ENCODE measurements at regions not wholly inside any gene's neighbourhood (a gene's known extent, or its start where the extent isn't known, plus 50 kb on each side); places are given as distances from the start of the nearest gene placed in this dataset.
A peak's percentile ranks its signal among the peaks of the same experiment; 100 is the strongest.

GRCh38 chr13:68727165-68727564 is 1380.5 kb upstream of the ATXN8OS start:
- TF ChIP-seq MYC (IDR thresholded peaks at IDR 0.05; ENCODE audit: low read depth, low read length), result no peak
- TF ChIP-seq POLR2A (IDR thresholded peaks at IDR 0.05; ENCODE audit: extremely low read depth, insufficient read length), result no peak
- TF ChIP-seq MAX (IDR thresholded peaks at IDR 0.05; ENCODE audit: low read depth, low read length), result no peak
- no peak for TF ChIP-seq CTCF (IDR thresholded peaks at IDR 0.05; ENCODE audit: low read depth, low read length)
- H3K4me3 ChIP-seq (ENCODE audit: low read depth, low read length), result no peak overlapping the region
- DNase-seq (ENCODE audit: low read depth), result no peak

- no peak overlapping the region for H3K4me3 ChIP-seq (ENCODE audit: low read depth, low read length)
- no peak for TF ChIP-seq MAX (IDR thresholded peaks at IDR 0.05; ENCODE audit: low read depth, low read length)
- TF ChIP-seq CTCF (IDR thresholded peaks at IDR 0.05; ENCODE audit: low read depth, low read length), result no peak
- no peak for TF ChIP-seq POLR2A (IDR thresholded peaks at IDR 0.05; ENCODE audit: extremely low read depth, insufficient read length)
- TF ChIP-seq MYC (IDR thresholded peaks at IDR 0.05; ENCODE audit: low read depth, low read length), result no peak
- DNase-seq (ENCODE audit: low read depth), result peak; percentile 13
These were observed 1387.8 kb upstream of the ATXN8OS start for GRCh38 chr13:68719815-68720214.

DNA sequence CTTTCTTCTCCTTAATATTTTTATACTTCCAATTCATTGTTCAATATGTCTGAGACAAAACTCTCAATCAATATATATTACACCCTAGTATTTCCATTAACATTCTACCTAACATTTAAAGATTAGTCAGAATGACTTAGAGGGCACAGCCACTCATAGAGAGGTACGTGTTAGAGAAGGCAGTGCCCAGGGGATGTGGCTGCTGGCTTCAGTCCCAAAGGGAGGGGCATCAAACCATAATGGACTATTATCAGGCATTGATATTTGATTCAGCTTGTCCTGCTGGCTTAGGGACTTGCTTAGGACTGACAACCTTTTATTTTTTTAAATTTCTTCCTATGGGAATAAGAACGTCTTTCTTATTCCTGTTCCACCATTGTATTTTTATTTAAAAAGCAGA is 1392.0 kb upstream of the ATXN8OS start:
- no peak overlapping the region for H3K4me3 ChIP-seq (ENCODE audit: low read depth, low read length)
- no peak for TF ChIP-seq MYC (IDR thresholded peaks at IDR 0.05; ENCODE audit: low read depth, low read length)
- no peak for TF ChIP-seq CTCF (IDR thresholded peaks at IDR 0.05; ENCODE audit: low read depth, low read length)
- TF ChIP-seq MAX (IDR thresholded peaks at IDR 0.05; ENCODE audit: low read depth, low read length), result no peak
- TF ChIP-seq POLR2A (IDR thresholded peaks at IDR 0.05; ENCODE audit: extremely low read depth, insufficient read length), result no peak
- no peak for DNase-seq (ENCODE audit: low read depth)

- DNase-seq (ENCODE audit: low read depth), result no peak
- TF ChIP-seq POLR2A (IDR thresholded peaks at IDR 0.05; ENCODE audit: extremely low read depth, insufficient read length) (no peak), MAX (IDR thresholded peaks at IDR 0.05; ENCODE audit: low read depth, low read length) (no peak), MYC (IDR thresholded peaks at IDR 0.05; ENCODE audit: low read depth, low read length) (no peak), CTCF (IDR thresholded peaks at IDR 0.05; ENCODE audit: low read depth, low read length) (no peak)
- no peak overlapping the region for H3K4me3 ChIP-seq (ENCODE audit: low read depth, low read length)
These were observed 1393.3 kb upstream of the ATXN8OS start for GRCh38 chr13:68714292-68714691.

DNA sequence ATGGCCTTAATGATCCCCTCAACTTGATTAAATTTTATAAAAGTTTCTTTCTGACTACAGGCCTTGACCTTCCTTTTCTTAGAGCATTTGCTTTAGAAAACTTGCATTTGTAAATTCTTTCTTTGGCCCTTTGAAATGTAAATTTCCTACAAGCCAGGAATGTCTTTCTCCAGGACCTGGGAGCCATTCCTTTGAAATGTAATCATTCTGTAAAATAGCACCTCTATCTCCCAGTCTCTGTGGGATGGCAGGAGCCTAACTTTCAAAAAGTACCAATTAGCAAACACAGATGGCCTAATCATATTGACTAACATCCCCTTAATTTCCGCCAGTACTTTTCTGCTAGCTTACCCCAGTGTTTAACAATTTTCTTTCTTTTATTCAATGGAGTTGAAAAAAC is 1394.2 kb upstream of the ATXN8OS start:
- H3K4me3 ChIP-seq (ENCODE audit: low read depth, low read length), result no peak overlapping the region
- TF ChIP-seq CTCF (IDR thresholded peaks at IDR 0.05; ENCODE audit: low read depth, low read length), result no peak
- TF ChIP-seq MAX (IDR thresholded peaks at IDR 0.05; ENCODE audit: low read depth, low read length), result no peak
- no peak for TF ChIP-seq POLR2A (IDR thresholded peaks at IDR 0.05; ENCODE audit: extremely low read depth, insufficient read length)
- TF ChIP-seq MYC (IDR thresholded peaks at IDR 0.05; ENCODE audit: low read depth, low read length), result no peak
- DNase-seq (ENCODE audit: low read depth), result no peak
